ENCODE measurements at regions not wholly inside any gene's neighbourhood (a gene's known extent, or its start where the extent isn't known, plus 50 kb on each side); places are given as distances from the start of the nearest gene placed in this dataset.

DNA sequence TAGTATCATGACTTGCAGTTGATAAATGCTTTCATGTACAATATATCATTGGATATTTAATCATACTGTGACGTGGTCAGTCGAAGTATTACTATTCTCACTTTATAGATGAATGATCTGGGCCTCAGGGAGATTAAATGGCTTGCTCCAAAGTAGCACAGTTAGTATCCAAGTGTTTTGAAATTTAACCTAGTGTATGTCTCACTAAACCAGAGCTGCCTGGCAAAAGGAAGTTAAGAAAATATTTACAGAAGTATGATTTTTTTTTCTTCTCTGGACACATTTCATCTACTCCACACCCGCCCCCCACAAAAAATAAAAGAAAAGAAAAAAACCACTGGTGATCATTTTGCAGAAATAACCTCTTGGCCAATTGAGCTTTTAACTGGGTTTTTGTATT lies 71.9 kb upstream of the CXADR start:
- no peak for DNase-seq (ENCODE audit: low read depth in 2 of 2)

DNA sequence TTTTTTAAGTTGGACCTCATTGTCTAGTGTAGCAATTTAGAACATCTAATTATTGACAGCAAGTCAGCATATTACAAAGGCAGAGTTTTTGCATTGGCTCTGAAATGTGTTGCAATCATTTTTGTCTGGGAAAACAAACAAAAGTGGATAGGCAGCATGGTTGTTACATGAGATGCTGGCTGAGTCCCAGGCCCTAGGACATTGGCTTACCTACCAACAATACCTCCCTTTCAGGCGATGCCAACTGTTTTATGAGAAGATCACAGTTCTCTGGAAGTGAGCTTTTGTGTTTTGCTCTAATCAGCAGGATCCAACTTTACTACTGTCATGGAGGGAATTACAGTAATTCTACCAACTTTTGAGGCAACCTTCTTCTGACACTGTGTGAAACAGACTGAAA lies 71.5 kb upstream of the CXADR start:
- DNase-seq (ENCODE audit: low read depth in 2 of 2), result no peak

GRCh38 chr21:17442165-17442564 lies 70.7 kb upstream of the CXADR start:
- no peak for DNase-seq (ENCODE audit: low read depth in 2 of 2)

GRCh38 chr21:17444828-17445227 lies 68.0 kb upstream of the CXADR start:
- DNase-seq (ENCODE audit: low read depth in 2 of 2), result no peak

- no peak for DNase-seq (ENCODE audit: low read depth in 2 of 2)
These were observed 66.1 kb upstream of the CXADR start for GRCh38 chr21:17446737-17447136.

DNA sequence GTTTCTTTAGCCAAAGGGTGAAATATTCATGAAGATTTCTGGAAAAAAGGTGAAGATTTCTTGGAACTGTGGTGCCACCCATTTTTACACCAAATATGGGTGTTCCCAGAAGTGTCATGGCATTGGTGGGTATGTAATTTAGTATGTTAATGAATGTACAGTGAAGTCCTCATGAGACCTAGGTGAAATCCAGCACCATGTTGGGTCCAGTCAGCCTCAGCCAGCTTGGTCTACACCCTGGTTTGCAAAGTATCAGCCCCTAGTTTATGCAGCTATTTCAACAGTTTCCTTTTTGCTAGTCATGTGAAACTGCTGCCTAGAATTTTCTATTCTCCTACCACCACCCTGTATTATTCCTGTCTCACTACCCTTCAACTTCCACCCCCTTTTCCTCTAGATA lies 63.1 kb upstream of the CXADR start:
- no peak for DNase-seq (ENCODE audit: low read depth in 2 of 2)

DNA sequence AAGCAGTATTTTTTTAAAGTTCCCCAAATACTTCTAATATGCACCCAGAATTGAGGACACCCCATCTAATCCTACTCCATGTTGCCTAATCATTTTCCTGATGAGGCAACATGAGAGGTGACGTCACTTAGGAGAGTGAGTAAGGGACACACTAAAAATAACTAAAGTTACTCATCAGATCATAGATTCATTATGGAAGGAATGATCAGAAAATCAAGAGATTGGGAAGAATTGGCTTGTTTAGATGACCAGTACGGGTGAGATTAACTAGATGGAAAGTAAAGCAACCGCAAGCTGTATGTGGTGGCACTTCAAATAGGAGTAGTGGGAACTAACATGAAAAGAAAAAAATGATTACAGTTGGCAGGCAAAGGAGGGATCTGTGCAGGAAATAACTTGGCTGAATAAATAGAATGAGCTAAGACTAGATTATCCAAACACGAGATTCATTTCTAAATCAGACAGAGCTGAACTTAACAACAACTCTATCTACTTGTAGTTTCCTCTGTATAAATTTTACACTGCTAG lies 61.4 kb upstream of the CXADR start:
- DNase-seq (ENCODE audit: low read depth in 2 of 2), result no peak

DNA sequence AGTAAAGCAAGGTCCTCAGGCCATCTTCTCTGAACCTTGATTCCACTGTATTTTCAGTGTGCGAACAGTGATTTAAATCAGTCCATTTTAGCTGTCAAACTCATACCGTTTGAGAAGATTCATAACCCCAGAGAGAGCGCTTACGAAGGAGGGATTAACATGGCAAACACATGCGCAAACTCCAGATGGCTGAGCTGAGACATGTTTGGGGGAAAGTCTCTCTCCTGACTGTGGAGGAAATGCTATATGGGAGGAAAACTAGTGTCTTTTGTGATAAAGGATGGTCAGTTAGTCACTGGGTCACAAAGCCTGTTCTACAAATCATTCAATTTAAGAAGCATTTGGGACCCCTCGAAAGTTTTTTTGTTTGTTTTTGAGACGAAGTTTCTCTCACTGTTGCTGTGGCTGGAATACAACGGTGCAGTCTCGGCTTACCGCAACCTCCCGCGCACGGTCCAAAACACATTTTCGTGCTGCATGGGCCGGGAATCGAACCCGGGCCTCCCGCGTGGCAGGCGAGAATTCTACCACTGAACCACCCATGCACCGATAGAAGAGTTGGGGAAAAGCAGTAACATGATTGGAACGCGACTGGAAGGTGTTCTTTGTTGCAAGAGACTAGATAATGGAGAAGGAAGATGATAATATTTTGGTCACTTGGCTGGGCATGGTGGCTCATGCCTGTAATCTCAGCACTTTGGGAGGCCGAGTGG lies 58.4 kb upstream of the CXADR start:
- DNase-seq (ENCODE audit: low read depth in 2 of 2), result peak; percentile 43 to 56

DNA sequence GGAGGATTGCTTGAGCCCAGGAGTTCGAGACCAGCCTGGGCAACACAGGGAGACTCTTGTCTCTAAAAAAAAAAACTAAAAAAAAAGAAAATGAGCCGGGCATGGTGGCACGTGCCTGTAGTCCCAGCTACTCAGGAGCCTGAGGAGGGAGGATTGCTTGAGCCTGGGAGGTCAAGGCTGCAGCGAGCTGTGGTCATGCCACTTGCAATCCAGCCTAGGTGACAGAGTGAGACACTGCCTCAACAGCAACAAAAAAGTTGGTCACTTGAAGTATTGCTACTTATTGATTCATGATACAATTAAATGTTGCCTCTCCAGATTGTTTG lies 57.9 kb upstream of the CXADR start:
- no peak for DNase-seq (ENCODE audit: low read depth in 2 of 2)

GRCh38 chr21:17455451-17455850 lies 57.4 kb upstream of the CXADR start:
- DNase-seq (ENCODE audit: low read depth in 2 of 2), result no peak

DNA sequence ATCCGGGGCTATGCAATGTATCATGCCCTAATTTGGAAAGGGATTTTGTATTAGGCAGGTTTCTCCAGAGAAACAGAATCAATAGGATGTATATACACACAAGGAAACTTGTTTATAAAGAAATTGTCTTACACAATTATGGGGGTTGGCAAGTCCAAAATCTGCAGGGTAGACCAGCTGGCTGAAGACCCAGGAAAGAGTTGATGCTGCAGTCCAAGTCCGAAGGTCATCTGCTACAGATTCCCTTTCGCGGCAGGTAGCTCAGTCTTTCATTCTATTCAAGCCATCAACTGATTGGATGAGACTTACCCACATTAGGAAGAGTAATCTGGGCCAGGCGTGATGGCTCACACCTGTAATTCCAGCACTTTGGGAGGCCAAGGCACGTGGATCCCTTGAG lies 54.6 kb upstream of the CXADR start:
- no peak for DNase-seq (ENCODE audit: low read depth in 2 of 2)

GRCh38 chr21:17460094-17460493 lies 52.7 kb upstream of the CXADR start:
- no peak for DNase-seq (ENCODE audit: low read depth in 2 of 2)

DNA sequence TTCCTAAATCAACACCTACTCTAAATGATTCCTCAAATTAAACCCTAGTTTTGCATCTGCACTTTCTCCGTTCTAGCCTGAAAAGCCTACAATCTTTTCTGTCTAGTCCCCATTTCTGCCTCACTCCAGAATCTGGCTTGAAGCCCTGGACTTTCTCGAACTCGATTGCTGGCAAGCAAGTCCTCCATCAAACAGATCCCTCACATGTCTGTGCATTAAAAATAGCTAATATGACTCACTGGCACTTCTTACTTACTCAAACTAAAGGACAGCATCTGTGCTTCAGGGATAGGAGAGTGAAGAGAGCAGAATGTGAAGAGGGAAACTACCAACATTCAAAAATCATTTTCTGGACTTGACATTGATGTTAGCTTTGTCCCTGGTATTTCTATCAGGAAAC lies 51.8 kb upstream of the CXADR start:
- no peak for DNase-seq (ENCODE audit: low read depth in 2 of 2)

DNA sequence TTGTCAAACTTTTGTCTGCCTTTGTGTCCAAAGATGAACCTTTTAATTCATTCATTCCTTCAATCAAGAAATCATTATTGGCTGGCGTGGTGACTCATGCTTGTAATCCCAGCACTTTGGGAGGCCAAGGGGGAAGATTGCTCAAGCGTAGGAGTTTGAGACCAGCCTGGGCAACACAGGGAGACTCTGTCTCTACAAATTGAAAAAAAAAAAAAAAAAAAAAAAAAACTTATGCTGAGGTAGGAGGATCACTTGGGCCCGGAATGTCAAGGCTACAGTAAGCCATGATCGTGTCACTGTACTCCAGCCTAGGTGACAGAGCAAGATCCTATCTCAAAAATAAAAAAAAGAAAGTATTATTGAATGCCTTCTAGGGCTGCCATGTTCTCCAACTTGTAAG lies 51.3 kb upstream of the CXADR start:
- DNase-seq (ENCODE audit: low read depth in 2 of 2), result no peak

GRCh38 chr21:17462276-17462981 lies 50.4 kb upstream of the CXADR start:
- no peak for DNase-seq (ENCODE audit: low read depth in 2 of 2)
